GM12873 (cell line): ENCODE measurements at regions not wholly inside any gene's neighbourhood (a gene's known extent, or its start where the extent isn't known, plus 50 kb on each side); places are given as distances from the start of the nearest gene placed in this dataset.

ENCODE experiments used
- CTCF ChIP-seq: IDR thresholded peaks from 2 replicates; pipeline ENCODE4 v1.5.1; 2012; ENCODE audit warnings: low read depth, mild to moderate bottlenecking, moderate library complexity, low read length, control low read depth; ENCODE audit not compliant: insufficient read depth; ENCODE audit errors: missing control alignments

GRCh38 chr10:63812501-63812900, 291.3 kb downstream of the REEP3 start:
- TF ChIP-seq CTCF = no peak

- peak; percentile 74 for TF ChIP-seq CTCF
Observed at GRCh38 chr10:63819753-63820329, 298.6 kb downstream of the REEP3 start.

- TF ChIP-seq CTCF = no peak
Observed at GRCh38 chr10:63822496-63822895, 301.3 kb downstream of the REEP3 start.

GRCh38 chr10:63825111-63825510, 303.9 kb downstream of the REEP3 start:
- TF ChIP-seq CTCF = no peak

- no peak for TF ChIP-seq CTCF
Observed at GRCh38 chr10:63825766-63826165, 304.6 kb downstream of the REEP3 start.

- TF ChIP-seq CTCF = no peak
Observed at GRCh38 chr10:63829020-63829419, 307.8 kb downstream of the REEP3 start.

GRCh38 chr10:63829573-63830149, 308.5 kb downstream of the REEP3 start:
- no peak for TF ChIP-seq CTCF

GRCh38 chr10:63832686-63833085, 311.5 kb downstream of the REEP3 start:
- TF ChIP-seq CTCF = no peak
